Ovary (tissue), 7 donors: ENCODE measurements at regions not wholly inside any gene's neighbourhood (a gene's known extent, or its start where the extent isn't known, plus 50 kb on each side); places are given as distances from the start of the nearest gene placed in this dataset.

Experiments
- DNase-seq, 5 donors: peaks; one replicate each; pipeline ENCODE4 v3.0.0-alpha.2; 2019 to 2020
- H3K27ac ChIP-seq, 2 donors: fragments of 200-600 bp; one replicate each; pipeline versions ENCODE4 v1.5.1 to v1.8.0; 2019 to 2022
- H3K27me3 ChIP-seq: fragments of 200-600 bp; one replicate; pipeline ENCODE4 v1.8.0; 2022
- H3K36me3 ChIP-seq: fragments of 200-600 bp; sonication (generic); one replicate; pipeline ENCODE4 v1.5.1; 2019
- H3K4me1 ChIP-seq: one replicate; pipeline ENCODE4 v1.8.1; 2013; ENCODE audit warnings: mild to moderate bottlenecking, moderate library complexity; ENCODE audit not compliant: insufficient read depth
- H3K4me3 ChIP-seq: fragments of 200-600 bp; sonication (generic); one replicate; pipeline ENCODE4 v1.5.1; 2017
- H3K9me3 ChIP-seq, 2 donors: fragments of 200-600 bp in 1 of 2; sonication (generic) in 1 of 2; one replicate each; pipeline versions ENCODE4 v1.5.1 to v1.8.1; 2013 to 2019; ENCODE audit warnings: mild to moderate bottlenecking in 1 of 2, moderate library complexity in 1 of 2
- CTCF ChIP-seq, 3 donors: fragments of 450-650 bp in 2 of 3; fragments of 200-600 bp in 1 of 3; IDR thresholded peaks; one replicate each; pipeline versions ENCODE4 v1.5.1 to v1.8.0; 2016 to 2022; ENCODE audit warnings: antibody characterized with exemption in 3 of 3, mild to moderate bottlenecking in 1 of 3
- EP300 ChIP-seq: sonication (generic); formaldehyde crosslinking; IDR thresholded peaks from one replicate; pipeline ENCODE4 v1.6.1; 2017; ENCODE audit warnings: antibody characterized with exemption
- POLR2A ChIP-seq: fragments of 450-650 bp; IDR thresholded peaks from one replicate; pipeline ENCODE4 v1.6.1; 2017; ENCODE audit warnings: antibody characterized with exemption, mild to moderate bottlenecking, moderate library complexity
- WGBS, 3 donors: extraction: QIAGEN DNeasy Blood & Tissue Kit in 1 of 3; methylation state at CpG; one replicate each; pipeline versions ENCODE4 v1.1.5 to v1.1.7; 2013 to 2017; 5-methylcytosine and 5-hydroxymethylcytosine counted together
- intact Hi-C, 4 donors: fragments of 100-400 bp; cut with DNase I; formaldehyde crosslinking; loops; one replicate each; pipeline versions ENCODE4 v1.11.0 to v1.15.1; 2022 to 2023
- donor health status: DM: no; HTN: no; CAD: no; lungs with moderate emphysema.
- donor health status: DM: no; HTN: no; CAD: no.
- donor health status: Bipolar disorder and iron deficiency.
- donor health status: DM: no; HTN: no; CAD: no.
- donor health status: DM: yes; HTN: yes; CAD: no.

GRCh38 chr4:122973465-122973864 is 51.1 kb upstream of the NUDT6 start:
- 95 to 99% (median 99%) methylated on average over 3 of the region's 3 CpGs for WGBS, 3 donors
- Histone ChIP-seq H3K27ac (no peak overlapping the region), H3K4me1 (no peaks in the 10 kb centered on the region), H3K9me3 (no peaks in the 10 kb centered on the region), H3K4me3 (no peak overlapping the region), H3K27me3 (no peaks in the 10 kb centered on the region), H3K36me3 (no peaks in the 10 kb centered on the region)
- intact Hi-C loops = no loop called here
- no peak for DNase-seq
- TF ChIP-seq CTCF (IDR thresholded peaks at IDR 0.05) = no peak
- TF ChIP-seq POLR2A = no peak
- TF ChIP-seq EP300 = no peak

- intact Hi-C loops = no loop called here
- Histone ChIP-seq H3K4me1 (no peaks in the 10 kb centered on the region), H3K4me3 (no peak overlapping the region), H3K27me3 (no peaks in the 10 kb centered on the region), H3K9me3 (no peaks in the 10 kb centered on the region), H3K27ac (no peak overlapping the region), H3K36me3 (no peaks in the 10 kb centered on the region)
- TF ChIP-seq EP300 (no peak), POLR2A (no peak), CTCF (IDR thresholded peaks at IDR 0.05) (no peak)
- DNase-seq = no peak
- 96 to 98% (median 98%) methylated on average over 2 of the region's 2 CpGs for WGBS, 3 donors
Observed at GRCh38 chr4:122976111-122976510, 53.7 kb upstream of the NUDT6 start.

DNA sequence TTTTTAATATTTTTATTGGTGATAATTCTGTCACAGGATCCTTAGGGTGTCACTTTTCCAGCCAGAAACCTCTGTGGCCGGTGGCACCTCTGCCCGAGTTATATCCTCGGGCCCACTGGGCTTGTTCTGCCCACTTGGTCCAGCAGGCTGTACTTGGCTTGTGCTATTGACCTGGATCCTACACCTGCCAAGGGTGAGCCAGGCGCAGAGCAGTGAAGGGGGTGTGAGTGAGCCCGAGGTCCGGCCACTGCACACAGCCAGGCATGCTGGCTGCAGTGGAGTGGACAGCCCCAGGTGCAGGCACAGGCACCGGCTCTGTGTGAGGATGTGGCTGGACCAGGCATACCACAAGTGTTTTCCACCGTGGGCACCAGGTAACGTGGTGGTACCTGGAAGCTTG is 54.7 kb upstream of the NUDT6 start:
- Histone ChIP-seq H3K27me3 (no peaks in the 10 kb centered on the region), H3K4me1 (no peaks in the 10 kb centered on the region), H3K27ac (no peak overlapping the region), H3K9me3 (no peaks in the 10 kb centered on the region), H3K36me3 (no peaks in the 10 kb centered on the region), H3K4me3 (no peak overlapping the region)
- TF ChIP-seq EP300 (no peak), CTCF (IDR thresholded peaks at IDR 0.05) (no peak), POLR2A (no peak)
- 94 to 97% (median 97%) methylated on average over 9 of the region's 9 CpGs for WGBS, 3 donors
- DNase-seq = no peak
- intact Hi-C loops = no loop called here

DNA sequence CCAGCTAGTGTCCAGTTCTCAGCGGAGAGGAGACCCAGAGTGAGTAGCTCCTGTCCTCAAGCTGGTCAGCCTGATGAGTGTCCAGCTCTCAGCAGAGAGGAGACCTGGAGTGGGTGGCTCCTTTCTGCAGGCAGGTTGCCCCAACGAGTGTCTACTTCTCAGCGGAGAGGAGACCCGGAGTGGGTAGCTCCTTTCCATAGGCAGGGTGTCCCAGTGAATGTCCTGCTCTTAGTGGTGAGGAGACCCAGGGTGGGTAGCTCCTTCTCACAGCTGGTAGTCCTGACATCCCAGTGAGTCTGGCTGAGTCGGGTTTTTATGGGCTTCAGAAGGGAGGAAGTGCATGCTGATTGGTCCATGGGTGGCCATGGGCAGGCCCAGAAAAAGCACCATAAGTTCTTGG is 55.7 kb upstream of the NUDT6 start:
- Histone ChIP-seq H3K9me3 (no peaks in the 10 kb centered on the region), H3K36me3 (no peaks in the 10 kb centered on the region), H3K27ac (no peak overlapping the region), H3K4me3 (no peak overlapping the region), H3K27me3 (no peaks in the 10 kb centered on the region), H3K4me1 (no peaks in the 10 kb centered on the region)
- no peak for TF ChIP-seq POLR2A
- TF ChIP-seq CTCF (IDR thresholded peaks at IDR 0.05) = no peak
- no peak for TF ChIP-seq EP300
- intact Hi-C loops = no loop called here
- whole genome bisulfite sequencing, 3 donors = 96 to 99% (median 98%) methylated on average over 5 of the region's 5 CpGs
- DNase-seq = no peak

- H3K36me3 ChIP-seq = no peaks in the 10 kb centered on the region
- WGBS, 3 donors = 97 to 99% (median 99%) methylated on average over 5 of the region's 5 CpGs
- no peak overlapping the region for H3K4me3 ChIP-seq
- no peaks in the 10 kb centered on the region for H3K27me3 ChIP-seq
- intact Hi-C loops = no loop called here
- no peaks in the 10 kb centered on the region for H3K4me1 ChIP-seq
- H3K27ac ChIP-seq = no peak overlapping the region
- DNase-seq = no peak
- no peak for TF ChIP-seq CTCF (IDR thresholded peaks at IDR 0.05)
- TF ChIP-seq EP300 = no peak
- no peak for TF ChIP-seq POLR2A
- H3K9me3 ChIP-seq = no peaks in the 10 kb centered on the region
Observed at GRCh38 chr4:122978789-122979188, 56.4 kb upstream of the NUDT6 start.
